ENCODE measurements at regions not wholly inside any gene's neighbourhood (a gene's known extent, or its start where the extent isn't known, plus 50 kb on each side); places are given as distances from the start of the nearest gene placed in this dataset.
"Not testable (repeated sequence)": the region's sequence is repeated elsewhere in the genome, so short reads cannot be mapped to it uniquely, and the experiment has no call there.

- DNase-seq, result no peak
- Histone ChIP-seq H3K4me2 (no peak overlapping the region), H3K9me3 (ENCODE audit: insufficient read depth, low read depth) (no peaks in the 10 kb centered on the region), H3K27ac (no peak overlapping the region), H3K4me1 (replicated peaks; ENCODE audit: insufficient read depth) (no peaks in the 10 kb centered on the region), H3F3A (ENCODE audit: insufficient read depth, low read depth) (no peaks in the 10 kb centered on the region), H3K9me2 (ENCODE audit: insufficient read depth) (no peaks in the 10 kb centered on the region), H2AFZ (no peak overlapping the region), H3K79me2 (ENCODE audit: low read depth) (no peaks in the 10 kb centered on the region), H3K36me3 (ENCODE audit: low read depth) (no peaks in the 10 kb centered on the region), H4K20me1 (ENCODE audit: insufficient read depth) (no peaks in the 10 kb centered on the region), H3K27me3 (ENCODE audit: insufficient read depth, low read depth) (no peaks in the 10 kb centered on the region), H3K4me3 (no peak overlapping the region)
- no peak for TF ChIP-seq EZH2 (IDR thresholded peaks at IDR 0.05; ENCODE audit: low read depth)
- TF ChIP-seq CTCF (conservative IDR thresholded peaks at IDR 0.05), result no peak
- no TSS peak for BruUV-seq (replicated peaks)
- POLR2A ChIA-PET (ENCODE audit: unreplicated experiment), result no interaction called here
- intact Hi-C loops (cut with micrococcal nuclease; ENCODE audit: unreplicated experiment), result no loop called here
- CTCF ChIA-PET, result no interaction called here
These were observed 412.1 kb downstream of the DAD1 start for GRCh38 chr14:22176957-22177356.

- H3K4me3 ChIP-seq; H3K9me2 ChIP-seq (ENCODE audit: insufficient read depth); H3K27ac ChIP-seq; H3K4me1 ChIP-seq (replicated peaks; ENCODE audit: insufficient read depth); H3K27me3 ChIP-seq (ENCODE audit: insufficient read depth, low read depth); CTCF ChIA-PET; H3K79me2 ChIP-seq (ENCODE audit: low read depth); H3F3A ChIP-seq (ENCODE audit: insufficient read depth, low read depth); H2AFZ ChIP-seq; H4K20me1 ChIP-seq (ENCODE audit: insufficient read depth); H3K4me2 ChIP-seq; BruUV-seq (replicated peaks); H3K36me3 ChIP-seq (ENCODE audit: low read depth); intact Hi-C loops (cut with micrococcal nuclease; ENCODE audit: unreplicated experiment); H3K9me3 ChIP-seq (ENCODE audit: insufficient read depth, low read depth); DNase-seq: not testable (repeated sequence)
- POLR2A ChIA-PET (ENCODE audit: unreplicated experiment), result interaction anchor here (0.5 kb wide), 1 partner anchor 26 kb away, joined by 7 read pairs; no protein-coding TSS in a partner anchor
These were observed 413.8 kb downstream of the DAD1 start for GRCh38 chr14:22175278-22175558.

- Histone ChIP-seq H3K9me2 (ENCODE audit: insufficient read depth) (no peaks in the 10 kb centered on the region), H3K27ac (no peak overlapping the region), H2AFZ (no peak overlapping the region), H3K9me3 (ENCODE audit: insufficient read depth, low read depth) (no peaks in the 10 kb centered on the region), H3K4me1 (replicated peaks; ENCODE audit: insufficient read depth) (no peaks in the 10 kb centered on the region), H3K4me2 (no peak overlapping the region), H3K4me3 (no peak overlapping the region), H3K79me2 (ENCODE audit: low read depth) (no peaks in the 10 kb centered on the region), H3K27me3 (ENCODE audit: insufficient read depth, low read depth) (no peaks in the 10 kb centered on the region), H3F3A (ENCODE audit: insufficient read depth, low read depth) (no peaks in the 10 kb centered on the region), H3K36me3 (ENCODE audit: low read depth) (no peaks in the 10 kb centered on the region), H4K20me1 (ENCODE audit: insufficient read depth) (no peaks in the 10 kb centered on the region)
- no peak for DNase-seq
- no TSS peak for BruUV-seq (replicated peaks)
- POLR2A ChIA-PET (ENCODE audit: unreplicated experiment), result no interaction called here
- CTCF ChIA-PET, result no interaction called here
- intact Hi-C loops (cut with micrococcal nuclease; ENCODE audit: unreplicated experiment), result no loop called here
- TF ChIP-seq CTCF (conservative IDR thresholded peaks at IDR 0.05) (no peak), EZH2 (IDR thresholded peaks at IDR 0.05; ENCODE audit: low read depth) (no peak)
These were observed 414.4 kb downstream of the DAD1 start for GRCh38 chr14:22174412-22175277.

All from PC-9 (cell line).